GM12878 (cell line): ENCODE measurements at regions not wholly inside any gene's neighbourhood (a gene's known extent, or its start where the extent isn't known, plus 50 kb on each side); places are given as distances from the start of the nearest gene placed in this dataset.

ENCODE experiments used
- ATAC-seq: fragments of 200-7000 bp; cut with Tn5 transposase; 3 replicates; pipeline ENCODE4 v1.9.1; 2020; ENCODE audit warnings: mild to moderate bottlenecking, moderate library complexity
- BruUV-seq: library from RNA; stranded (reverse); fragments of 400-500 nt; replicated peaks from 2 replicates; lab custom pipeline; 2021; lab: Mats Ljungman, UMichigan
- CTCF ChIA-PET: fragments of 300-600 bp; sonication (Branson Sonifier 250); formaldehyde crosslinking; extraction: SDS; loops from one replicate; lab custom pipeline; 2021; ENCODE audit warnings: inconsistent platforms; lab: Yijun Ruan, JAX
- POLR2A ChIA-PET: fragments of 350-600 bp; formaldehyde crosslinking; extraction: SDS; loops from one replicate; lab custom pipeline; 2021; ENCODE audit warnings: inconsistent platforms; lab: Charles Lee
- RAD21 ChIA-PET: fragments of 300-600 bp; sonication (Branson Sonifier 250); formaldehyde crosslinking; loops from one replicate; lab custom pipeline; 2023; ENCODE audit warnings: antibody characterized with exemption; ENCODE audit not compliant: unreplicated experiment; lab: Charles Lee
- SMC1A ChIA-PET: fragments of 300-600 bp; sonication (Branson Sonifier 250); formaldehyde crosslinking; loops from one replicate; lab custom pipeline; 2023; ENCODE audit not compliant: unreplicated experiment, uncharacterized antibody; lab: Charles Lee
- DNase-seq: peaks from one replicate; pipeline ENCODE4 v3.0.0-alpha.2; 2011; ENCODE audit warnings: low read depth, low spot score
- FAIRE-seq: peaks from 3 replicates; lab custom pipeline; 2011; peaks lifted over from hg19 to GRCh38; lab: Jason Lieb, UNC
- H2AFZ ChIP-seq: 2 replicates; pipeline ENCODE4 v1.6.0; 2011; ENCODE audit warnings: low read depth, low read length, control low read depth; ENCODE audit not compliant: control insufficient read depth
- H3K27ac ChIP-seq: 2 replicates; pipeline ENCODE4 v1.5.1; 2011; ENCODE audit warnings: control low read depth; ENCODE audit not compliant: control insufficient read depth, insufficient read depth
- H3K27me3 ChIP-seq, 2 experiments: replicated peaks in 1 of 2; 2 replicates each; pipeline versions ENCODE4 v1.6.0 to v1.6.1; 2011; ENCODE audit warnings: low read length in 1 of 2; ENCODE audit not compliant: control insufficient read depth in 2 of 2, insufficient read depth in 2 of 2
- H3K36me3 ChIP-seq, 2 experiments: 2 replicates each; pipeline ENCODE4 v1.5.1; 2011; ENCODE audit warnings: low read length in 1 of 2; ENCODE audit not compliant: control insufficient read depth in 2 of 2, insufficient read depth in 2 of 2
- H3K4me1 ChIP-seq: 2 replicates; pipeline ENCODE4 v1.6.1; 2011; ENCODE audit warnings: mild to moderate bottlenecking, low read length, moderate library complexity, mixed read lengths; ENCODE audit not compliant: control insufficient read depth, insufficient read depth
- H3K4me2 ChIP-seq: 2 replicates; pipeline ENCODE4 v1.6.0; 2011; ENCODE audit warnings: control low read depth; ENCODE audit not compliant: control insufficient read depth, insufficient read depth
- H3K4me3 ChIP-seq: fragments of 200-600 bp; sonication (generic); 2 replicates; pipeline ENCODE4 v1.5.1; 2016
- H3K79me2 ChIP-seq: 2 replicates; pipeline ENCODE4 v1.6.0; 2011; ENCODE audit warnings: low read length; ENCODE audit not compliant: control insufficient read depth, insufficient read depth
- H3K9ac ChIP-seq: 2 replicates; pipeline ENCODE4 v1.8.0; 2011; ENCODE audit warnings: low read length, control low read depth, mixed read lengths; ENCODE audit not compliant: control insufficient read depth, insufficient read depth
- H3K9me3 ChIP-seq: replicated peaks from 3 replicates; pipeline ENCODE4 v1.5.1; 2011; ENCODE audit warnings: mild to moderate bottlenecking, low read length; ENCODE audit not compliant: control insufficient read depth, insufficient read depth
- H4K20me1 ChIP-seq: 2 replicates; pipeline ENCODE4 v1.6.0; 2011; ENCODE audit not compliant: control insufficient read depth, insufficient read depth
- FOS ChIP-seq: IDR thresholded peaks from 3 replicates; pipeline ENCODE4 v1.6.1; 2011; ENCODE audit warnings: borderline replicate concordance; ENCODE audit not compliant: insufficient read length; ENCODE audit errors: extremely low read depth
- GABPA ChIP-seq: IDR thresholded peaks from 2 replicates; pipeline ENCODE4 v1.6.1; 2014; ENCODE audit warnings: antibody characterized with exemption, low read depth, mild to moderate bottlenecking, inconsistent platforms
- IRF5 ChIP-seq: fragments of 450-650 bp; IDR thresholded peaks from 2 replicates; pipeline ENCODE4 v1.6.1; 2017; ENCODE audit warnings: borderline replicate concordance
- PAX5 ChIP-seq: IDR thresholded peaks from 2 replicates; pipeline ENCODE4 v1.6.1; 2011; ENCODE audit warnings: low read depth, low read length, borderline replicate concordance
- PRDM15 ChIP-seq: fragments of 450-650 bp; formaldehyde crosslinking; IDR thresholded peaks from 2 replicates; pipeline ENCODE4 v1.4.0; 2020; ENCODE audit warnings: mild to moderate bottlenecking, moderate library complexity
- WGBS: methylation state at CpG from one replicate; pipeline ENCODE4 v1.1.6; 2016; ENCODE audit warnings: low lambda C conversion rate; ENCODE audit not compliant: insufficient replicate concordance, insufficient coverage; ENCODE audit errors: missing lambda C conversion rate; 5-methylcytosine and 5-hydroxymethylcytosine counted together
- in situ Hi-C: fragments of 300-500 bp; cut with MboI; formaldehyde crosslinking; loops from 9 replicates; pipeline ENCODE4 v1.14.3; 2018; ENCODE audit warnings: mixed read lengths
- intact Hi-C: fragments of 100-400 bp; cut with micrococcal nuclease; formaldehyde crosslinking; loops from one replicate; pipeline ENCODE4 v1.14.2; 2022; ENCODE audit not compliant: unreplicated experiment

- WGBS = 38% methylated on average over 2 of the region's 2 CpGs
- in situ Hi-C loops = no loop called here
- ChIA-PET RAD21 (no interaction called here), CTCF (no interaction called here)
- Histone ChIP-seq H3K27ac (no peak overlapping the region), H3K4me3 (no peak overlapping the region), H4K20me1 (no peaks in the 10 kb centered on the region)
- no TSS peak for BruUV-seq
- DNase-seq = no peak
- TF ChIP-seq FOS = no peak
- TF ChIP-seq GABPA = no peak
- TF ChIP-seq PAX5 = no peak
- no peak for TF ChIP-seq PRDM15 (CRISPR knock-in tag)
- no peak for TF ChIP-seq IRF5
- TF ChIP-seq, all 136 proteins: peak for 0
- Histone ChIP-seq H3K36me3 (no peaks in the 10 kb centered on the region), H3K4me2 (no peak overlapping the region), H3K9ac (no peak overlapping the region), H3K4me1 (no peaks in the 10 kb centered on the region), H3K9me3 (peaks cover 8% of the 10 kb centered on the region; the same call in 2 of the 3 replicates), H3K79me2 (no peaks in the 10 kb centered on the region), H2AFZ (no peak overlapping the region), H3K27me3 (no peaks in the 10 kb centered on the region)
- ATAC-seq (no peak), FAIRE-seq (no peak)
- SMC1A ChIA-PET = no interaction called here
- intact Hi-C loops = no loop called here
- POLR2A ChIA-PET = no interaction called here
These were observed 253.1 kb upstream of the GADL1 start for GRCh38 chr3:31147550-31147949.
